NCI-H128 (cell line): ENCODE measurements at regions not wholly inside any gene's neighbourhood (a gene's known extent, or its start where the extent isn't known, plus 50 kb on each side); places are given as distances from the start of the nearest gene placed in this dataset.

Experiments
- DNase-seq: peaks from one replicate; lab custom pipeline; 2025; ENCODE audit not compliant: unreplicated experiment; lab: John Stamatoyannopoulos, UW

DNA sequence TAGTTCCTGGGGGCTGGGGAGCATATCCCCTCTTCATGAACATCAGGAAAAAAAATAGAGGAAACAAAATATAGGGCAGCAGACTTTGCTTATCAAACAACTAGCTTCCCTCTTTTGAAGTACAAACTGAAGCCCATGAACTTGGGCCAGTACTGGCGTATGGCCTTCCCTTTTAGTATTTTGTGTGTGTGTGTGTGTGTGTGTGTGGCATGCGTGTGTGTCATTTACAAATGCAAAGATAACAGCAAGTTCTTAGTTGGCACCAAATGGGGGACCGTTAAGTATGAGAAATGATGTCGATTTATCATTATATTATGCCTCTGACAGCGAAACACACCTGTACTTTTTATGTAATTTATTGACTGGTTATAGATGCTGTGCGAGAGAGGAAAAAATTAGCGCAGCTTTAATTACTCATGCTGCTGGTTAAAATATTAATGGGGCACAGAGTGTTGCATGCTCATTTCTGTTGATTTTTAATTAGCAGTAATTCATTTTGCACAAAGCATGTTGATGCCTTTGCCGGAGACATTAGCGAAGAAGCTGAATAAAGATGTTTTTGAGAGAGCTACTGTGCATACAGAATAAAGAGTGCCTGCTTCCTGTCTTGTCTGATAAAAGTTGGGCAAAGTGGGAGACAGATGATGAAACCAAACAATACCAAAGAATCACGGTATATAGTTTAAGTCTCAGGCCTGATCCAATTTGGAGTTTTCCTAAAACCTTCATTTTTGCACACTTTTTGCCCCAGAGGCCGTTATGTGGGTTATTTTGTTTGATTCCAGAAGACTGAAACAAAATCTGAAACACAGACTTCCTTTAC is 297.1 kb downstream of the SATB1 start:
- DNase-seq, result no peak

DNA sequence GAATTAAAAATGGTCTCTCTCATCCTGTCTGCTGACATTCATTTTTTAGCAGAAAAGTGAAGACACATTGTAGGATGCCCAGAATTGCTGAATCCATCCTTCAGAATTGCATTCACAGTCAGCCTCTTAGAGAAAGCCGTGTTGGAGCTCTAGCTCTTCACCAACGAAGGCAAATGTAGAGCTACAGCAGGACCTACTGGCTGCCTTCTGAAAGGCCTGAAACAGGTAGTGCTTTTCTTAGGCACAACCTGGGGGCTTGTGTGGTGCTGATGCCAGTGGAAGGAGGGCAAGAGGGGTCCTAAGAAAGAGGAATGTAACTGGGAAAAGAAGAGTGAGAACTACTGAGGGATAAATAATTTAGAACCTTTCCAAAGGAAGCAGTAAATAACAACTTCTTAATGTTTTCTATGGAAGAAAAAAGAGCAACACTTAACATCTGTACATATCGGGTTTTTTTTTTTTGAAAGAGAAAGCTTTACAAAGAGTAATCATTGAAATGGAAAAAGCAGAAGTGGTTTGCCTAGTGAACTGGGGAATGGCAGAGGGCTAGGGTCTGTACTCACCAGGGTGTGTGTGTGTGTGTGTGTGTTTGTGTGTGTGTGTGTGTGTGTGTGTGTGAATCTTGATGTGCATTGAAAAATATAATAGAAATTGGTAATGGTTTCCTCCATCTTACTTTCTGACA is 297.8 kb downstream of the SATB1 start:
- no peak for DNase-seq

DNA sequence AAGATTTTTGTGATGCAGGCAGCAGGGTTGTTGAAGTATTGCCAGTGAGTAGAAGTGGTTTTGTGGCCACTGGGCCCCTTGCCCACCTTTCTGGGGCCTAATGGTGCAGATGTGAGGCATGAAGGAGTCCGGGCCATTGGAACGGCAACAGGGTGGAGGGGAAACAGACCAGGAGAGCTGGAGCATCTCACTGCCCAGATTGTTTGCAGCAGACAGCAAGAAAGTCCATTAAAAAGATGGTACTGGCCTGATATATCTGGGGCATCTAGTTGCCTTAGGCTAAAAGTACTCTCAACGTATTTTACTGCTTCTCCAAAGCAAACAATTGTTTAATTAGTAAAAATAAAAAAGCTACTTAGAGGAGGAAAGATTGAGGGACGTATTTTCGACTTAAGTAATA is 298.4 kb downstream of the SATB1 start:
- no peak for DNase-seq

- no peak for DNase-seq
Measured at GRCh38 chr3:18124501-18124900, 300.6 kb downstream of the SATB1 start.

DNA sequence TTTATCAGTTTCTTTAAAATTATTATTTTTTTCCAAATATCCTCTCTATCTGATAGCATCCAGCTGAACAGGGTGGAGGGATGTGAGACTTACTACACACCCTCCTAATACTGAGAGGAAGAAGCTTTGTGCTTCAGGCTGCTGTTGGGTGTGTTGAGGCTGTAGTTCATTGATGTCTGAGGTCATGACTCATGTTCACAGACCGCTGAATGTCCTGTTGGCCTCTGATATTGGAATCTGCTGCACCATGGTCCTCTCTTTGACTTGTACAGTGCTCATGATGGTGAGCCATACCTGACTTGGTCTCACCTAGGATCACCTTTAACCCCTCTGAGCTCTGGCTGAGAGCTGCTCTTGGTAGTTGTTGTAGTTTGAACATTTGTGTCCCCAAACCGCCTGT is 302.9 kb downstream of the SATB1 start:
- no peak for DNase-seq

GRCh38 chr3:18121020-18121419 is 304.1 kb downstream of the SATB1 start:
- DNase-seq, result no peak

- no peak for DNase-seq
Measured at GRCh38 chr3:18119866-18120265, 305.3 kb downstream of the SATB1 start.

DNA sequence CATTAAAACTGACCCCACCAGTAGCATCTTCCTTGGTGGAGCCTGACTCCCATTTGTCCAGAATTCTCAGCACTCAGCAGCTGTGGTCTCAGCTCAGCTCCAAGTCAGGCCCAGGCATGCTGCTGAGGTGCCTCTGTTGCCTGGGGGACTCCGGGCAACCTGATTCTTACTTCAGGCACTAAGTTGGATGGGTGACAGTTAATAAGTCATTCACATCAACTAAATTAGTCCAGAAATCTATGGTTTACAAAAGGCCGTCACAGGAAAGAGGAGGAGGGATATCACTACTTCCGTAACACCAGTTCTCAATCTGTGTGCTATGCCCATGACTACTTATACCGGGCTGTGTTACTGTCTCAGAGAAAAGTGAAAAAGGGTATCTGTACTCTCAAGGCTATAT is 310.2 kb downstream of the SATB1 start:
- DNase-seq, result no peak

DNA sequence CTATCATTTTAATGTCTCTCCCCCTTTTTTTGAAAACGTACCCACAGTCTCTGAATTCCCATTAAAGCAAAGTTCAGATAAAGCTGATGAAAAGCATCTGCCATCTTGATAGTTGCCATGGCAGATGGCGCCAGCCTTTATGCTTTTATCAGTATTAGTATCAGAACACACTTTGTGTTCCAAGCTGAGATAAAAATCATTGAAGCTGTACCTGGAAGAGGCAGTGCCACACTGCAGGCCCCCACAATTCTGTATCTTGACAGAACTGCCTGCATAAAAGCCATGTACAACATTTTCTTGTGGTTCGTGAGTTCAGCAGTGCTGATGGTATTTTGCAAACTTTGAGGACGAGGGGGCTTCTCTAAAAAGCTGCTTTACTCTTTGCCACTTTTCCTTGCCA is 311.7 kb downstream of the SATB1 start:
- no peak for DNase-seq

DNA sequence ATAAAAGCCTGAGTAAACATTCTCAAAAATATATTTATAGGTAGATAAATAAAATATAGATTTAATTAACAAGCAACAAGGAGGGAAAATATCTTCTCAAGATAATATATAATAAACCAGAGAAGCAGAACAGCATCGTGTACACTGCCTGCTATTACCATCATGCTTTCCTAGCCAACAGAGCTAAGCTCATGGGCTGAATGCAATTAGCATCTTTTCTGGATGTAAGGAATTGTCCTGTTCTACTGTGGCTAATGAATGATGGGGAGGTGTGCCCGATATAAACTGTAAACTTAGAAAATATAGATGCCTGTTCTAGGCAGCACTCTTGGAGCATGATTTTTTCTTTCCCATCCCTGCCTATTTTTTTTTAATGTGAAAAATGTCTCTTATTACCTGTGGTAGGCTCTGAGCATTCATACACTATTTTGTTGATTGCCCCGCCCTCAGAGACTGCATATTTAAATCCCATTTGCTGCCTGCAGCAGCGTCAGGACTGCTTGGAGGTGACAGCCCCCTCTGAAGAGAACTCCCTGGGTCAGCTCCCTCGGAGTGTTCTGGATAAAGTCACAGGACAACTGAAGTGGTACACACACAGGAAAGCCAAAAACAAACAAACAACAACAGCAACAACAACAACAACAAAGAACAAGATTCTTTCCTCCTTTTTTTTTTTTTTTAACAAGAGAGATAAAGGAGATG is 312.3 kb downstream of the SATB1 start:
- DNase-seq, result no peak

GRCh38 chr3:18111796-18112232 is 313.3 kb downstream of the SATB1 start:
- no peak for DNase-seq

DNA sequence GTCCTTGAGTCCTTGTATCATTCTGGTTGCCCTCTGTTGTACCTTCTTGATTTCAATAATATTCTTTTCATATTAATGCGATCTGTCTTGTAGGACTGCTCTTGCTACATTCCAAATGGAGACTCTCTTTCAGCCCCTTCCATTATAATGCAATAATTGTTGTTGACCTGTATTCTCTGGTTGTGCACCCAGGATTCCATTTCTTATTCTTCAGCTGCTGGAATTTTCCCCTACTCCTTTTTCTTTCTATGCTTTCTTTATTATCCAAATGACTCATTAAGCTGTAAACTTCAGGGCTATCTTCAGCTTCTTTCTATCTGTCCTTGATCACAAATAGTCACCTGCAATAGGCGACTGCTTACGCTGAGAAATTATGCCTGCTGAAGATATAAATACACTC is 321.5 kb downstream of the SATB1 start:
- no peak for DNase-seq

DNA sequence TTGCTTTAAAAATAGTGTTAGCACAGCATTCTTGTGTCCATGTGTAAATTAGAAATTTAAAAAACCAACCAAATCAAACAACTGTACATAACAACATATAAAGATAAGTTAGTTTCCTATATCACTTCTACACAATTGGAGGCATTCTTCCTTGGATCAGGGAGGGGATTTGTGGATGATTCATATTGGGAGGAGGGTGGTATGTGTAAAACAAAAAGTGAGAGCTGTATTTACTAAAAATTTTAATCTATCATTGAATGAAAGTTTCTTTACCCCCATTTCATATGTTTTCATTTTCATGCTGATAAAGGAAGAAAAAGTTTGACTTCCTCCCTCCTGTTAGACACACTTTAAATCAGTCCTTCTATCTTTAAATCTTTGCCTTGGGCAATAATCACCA is 325.0 kb downstream of the SATB1 start:
- DNase-seq, result no peak

- DNase-seq, result no peak
Measured at GRCh38 chr3:18099611-18100010, 325.5 kb downstream of the SATB1 start.

DNA sequence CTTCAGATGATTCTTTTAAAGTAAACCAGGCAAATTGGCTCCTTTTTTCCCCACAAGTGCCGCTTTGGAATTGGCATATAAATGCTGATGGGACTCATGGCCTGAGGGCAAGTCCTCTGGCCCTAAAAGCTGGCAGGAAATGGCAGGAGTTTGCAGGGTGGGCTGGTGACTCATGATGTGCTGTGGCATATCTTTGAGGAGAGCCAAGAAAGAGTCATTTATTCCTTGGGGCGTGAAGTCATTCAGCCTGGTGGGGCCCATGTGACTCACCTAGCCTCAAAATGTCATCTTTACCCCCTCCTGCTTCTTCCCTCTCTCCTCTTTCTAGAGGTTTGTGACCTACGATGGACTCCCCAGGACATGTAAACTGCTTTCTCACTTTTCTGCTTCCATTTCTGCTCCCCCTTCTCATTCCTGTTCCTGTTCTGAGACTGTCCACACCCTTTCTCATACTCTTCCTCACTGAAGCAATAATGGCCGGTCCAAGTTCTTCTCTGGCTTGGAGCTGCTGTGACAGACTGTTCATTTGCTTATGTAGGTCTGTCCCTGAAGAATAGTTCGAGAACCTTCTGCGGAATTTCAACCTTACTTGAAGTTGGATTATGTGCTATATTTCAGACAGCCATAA is 326.1 kb downstream of the SATB1 start:
- DNase-seq, result no peak

GRCh38 chr3:18097989-18098388 is 327.1 kb downstream of the SATB1 start:
- DNase-seq, result no peak

DNA sequence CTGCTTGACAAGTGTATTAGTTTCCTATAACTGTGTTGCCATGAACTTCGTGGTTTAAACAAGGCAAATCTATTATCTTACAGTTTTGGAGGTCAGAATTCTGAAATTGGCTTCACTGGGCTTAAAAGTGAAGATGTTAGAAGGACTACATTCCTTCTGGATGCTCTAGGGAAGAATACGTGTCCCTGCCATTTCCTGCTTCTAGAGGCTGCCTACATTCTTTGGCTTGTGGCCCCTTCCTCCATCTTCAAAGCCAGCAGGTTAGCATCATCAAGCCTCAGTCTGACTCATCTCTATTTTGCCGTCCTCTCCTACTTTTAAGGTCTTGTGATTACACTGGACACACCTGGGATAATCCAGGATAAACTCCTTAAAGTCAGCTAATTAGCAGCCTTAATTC is 327.7 kb downstream of the SATB1 start:
- DNase-seq, result no peak

DNA sequence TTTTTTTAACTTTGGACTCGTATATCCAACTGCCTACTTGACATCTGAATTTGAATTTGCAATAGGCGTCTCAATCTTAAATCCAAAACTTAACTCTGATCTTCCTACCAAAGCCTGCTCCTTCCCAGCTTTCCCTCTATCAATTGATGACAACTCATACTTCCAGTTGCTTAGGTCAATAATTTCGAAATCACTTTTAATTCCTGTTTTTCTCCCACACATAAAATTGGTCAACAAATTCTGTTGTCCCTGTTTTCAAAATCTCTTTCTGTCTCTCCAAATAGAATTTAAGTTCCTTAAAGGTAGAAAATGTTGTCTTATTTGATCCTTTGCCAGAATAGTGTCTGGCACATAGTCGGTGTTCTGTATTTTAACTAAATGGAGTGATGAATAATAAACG is 332.4 kb downstream of the SATB1 start:
- no peak for DNase-seq

DNA sequence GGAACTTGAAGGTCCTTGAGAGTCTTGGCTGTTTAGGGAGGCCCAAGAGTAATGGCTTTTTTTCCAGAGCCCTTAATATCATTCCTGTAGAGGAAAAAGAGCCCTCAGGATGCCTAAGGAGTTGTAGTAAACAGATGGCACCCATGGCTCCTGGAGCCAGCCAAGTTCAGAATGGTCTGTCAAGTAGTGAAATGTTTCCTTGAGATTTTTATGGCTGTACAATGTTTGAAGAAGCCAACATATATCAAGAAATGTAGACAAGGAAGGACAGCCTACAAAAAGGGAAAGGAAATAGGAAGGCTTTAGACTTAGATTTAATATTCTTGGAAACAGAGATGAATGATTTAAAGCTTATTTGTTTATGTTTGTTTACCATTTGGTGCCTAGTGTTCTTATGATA is 334.8 kb downstream of the SATB1 start:
- no peak for DNase-seq

DNA sequence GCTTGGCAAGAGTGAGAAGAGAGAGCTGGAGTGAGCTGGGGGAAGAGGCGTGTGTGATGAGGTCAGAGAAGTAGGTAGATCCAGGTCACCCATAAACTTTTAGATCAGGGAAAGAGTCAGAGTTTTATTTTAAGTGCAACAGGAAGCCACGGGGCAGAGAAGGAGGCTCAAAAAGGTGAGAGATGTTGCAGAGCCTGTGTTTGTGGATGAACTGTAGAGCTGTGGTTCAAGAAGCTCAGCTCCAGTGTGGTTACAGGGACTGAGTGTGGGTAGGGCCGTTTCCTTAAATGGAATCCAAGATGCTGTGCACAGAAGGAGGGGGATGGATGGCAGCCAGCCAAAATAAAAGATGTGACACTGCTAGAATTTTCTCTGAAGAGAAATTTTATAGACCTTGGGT is 337.2 kb downstream of the SATB1 start:
- DNase-seq, result no peak

DNA sequence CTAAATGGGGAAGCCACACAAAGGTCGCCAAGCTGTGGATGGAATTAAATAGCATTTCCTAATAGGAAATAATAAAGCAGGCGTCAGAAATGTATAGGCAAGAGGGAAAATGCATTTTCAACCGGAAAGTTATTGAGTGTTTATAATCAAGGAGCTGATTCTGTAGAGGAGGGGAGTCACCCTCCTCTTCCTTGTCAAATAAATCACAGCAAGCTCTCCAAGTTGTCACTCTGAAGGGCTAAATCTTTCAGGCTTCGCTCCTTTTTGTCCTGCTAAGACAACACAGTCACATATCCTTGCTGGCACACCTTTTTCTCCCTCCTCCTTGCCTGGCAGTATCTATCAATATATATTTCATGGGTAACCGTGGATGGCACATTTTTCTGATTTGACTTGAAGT is 338.4 kb downstream of the SATB1 start:
- no peak for DNase-seq

- DNase-seq, result no peak
Measured at GRCh38 chr3:18086078-18086477, 339.1 kb downstream of the SATB1 start.
